ENCODE measurements at regions not wholly inside any gene's neighbourhood (a gene's known extent, or its start where the extent isn't known, plus 50 kb on each side); places are given as distances from the start of the nearest gene placed in this dataset.
"Not testable (repeated sequence)": the region's sequence is repeated elsewhere in the genome, so short reads cannot be mapped to it uniquely, and the experiment has no call there.

- no peak for DNase-seq
These were observed 423.8 kb upstream of the EPHA5 start for GRCh38 chr4:66094070-66094469.

GRCh38 chr4:66091786-66092185 lies 421.5 kb upstream of the EPHA5 start:
- DNase-seq, result no peak

GRCh38 chr4:66073961-66074360 lies 403.7 kb upstream of the EPHA5 start:
- no peak for DNase-seq

DNA sequence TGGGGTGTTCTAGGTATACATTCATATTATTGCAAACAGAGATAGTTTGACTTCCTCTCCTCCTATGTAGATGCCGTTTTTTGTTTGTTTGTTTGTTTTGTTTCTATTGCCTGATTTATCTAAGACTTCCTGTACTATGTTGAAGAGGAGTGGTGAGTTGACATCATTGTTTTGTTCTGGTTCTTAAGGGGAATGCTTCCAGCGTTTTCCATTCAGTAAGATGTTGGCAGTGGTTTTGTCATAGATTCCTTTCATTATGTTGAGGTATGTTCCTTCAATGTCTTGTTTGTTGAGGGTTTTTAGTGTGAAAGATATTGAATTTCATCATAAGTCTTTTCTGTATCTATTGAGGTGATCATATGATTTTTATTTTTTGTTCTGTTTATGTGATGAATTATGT lies 401.6 kb upstream of the EPHA5 start:
- DNase-seq, result no peak

DNA sequence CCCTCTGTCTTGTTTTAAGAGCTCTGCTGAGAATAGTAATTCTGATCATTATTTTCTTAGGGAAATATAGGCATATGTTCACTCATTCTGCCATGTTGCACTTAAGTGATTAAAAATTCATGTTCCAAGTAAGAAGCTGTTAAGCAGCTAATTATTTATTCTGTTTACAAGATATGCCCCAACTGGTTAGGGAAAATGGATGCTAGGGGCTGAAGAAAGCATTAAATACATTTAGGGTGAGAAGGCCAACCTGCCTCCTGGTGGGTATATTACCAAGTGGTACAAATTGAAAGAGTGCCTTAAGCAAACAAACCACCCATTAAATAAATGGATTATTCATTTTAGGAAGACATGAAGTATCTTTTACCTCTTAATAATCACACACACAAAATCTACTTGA lies 392.6 kb upstream of the EPHA5 start:
- no peak for DNase-seq

DNA sequence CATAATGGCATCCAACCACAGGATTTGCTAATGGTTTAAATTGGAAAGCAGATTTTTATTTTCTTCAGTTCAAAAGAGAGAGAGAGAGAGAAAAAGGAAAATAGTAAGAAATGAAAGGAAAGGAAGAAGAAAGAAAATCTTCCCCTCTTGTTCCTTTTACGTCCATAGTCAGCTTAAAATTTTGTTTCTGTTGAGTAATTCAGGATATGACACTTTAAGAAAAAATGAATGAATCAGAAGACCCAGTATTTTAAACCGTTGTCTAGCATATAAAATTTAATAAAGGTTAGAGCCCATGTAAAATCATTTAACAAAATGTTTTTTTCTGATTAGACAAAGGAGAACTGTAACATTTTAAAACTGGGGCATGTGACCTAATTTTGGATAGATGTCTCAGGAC lies 391.8 kb upstream of the EPHA5 start:
- DNase-seq, result no peak

DNA sequence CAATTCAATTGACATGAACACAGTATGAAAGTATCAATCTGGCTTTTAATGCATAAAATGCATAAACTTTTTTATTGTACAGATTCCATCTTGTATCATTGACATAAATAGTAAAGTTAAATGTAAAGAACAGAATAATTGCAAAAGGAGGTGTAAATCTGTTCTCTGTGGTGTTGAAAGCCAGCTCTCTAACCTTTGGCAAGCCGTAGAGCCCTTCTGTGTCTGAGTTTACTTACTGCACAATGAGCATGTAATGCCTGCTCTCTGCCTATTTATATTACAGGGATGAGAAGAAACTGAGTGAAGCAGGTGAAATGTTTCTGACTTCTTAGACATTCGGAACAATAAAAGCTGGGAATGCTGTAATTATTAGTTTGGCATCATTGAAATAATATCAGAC lies 389.3 kb upstream of the EPHA5 start:
- no peak for DNase-seq

GRCh38 chr4:66059136-66059535 lies 388.8 kb upstream of the EPHA5 start:
- no peak for DNase-seq

GRCh38 chr4:66055999-66056398 lies 385.7 kb upstream of the EPHA5 start:
- DNase-seq, result no peak

DNA sequence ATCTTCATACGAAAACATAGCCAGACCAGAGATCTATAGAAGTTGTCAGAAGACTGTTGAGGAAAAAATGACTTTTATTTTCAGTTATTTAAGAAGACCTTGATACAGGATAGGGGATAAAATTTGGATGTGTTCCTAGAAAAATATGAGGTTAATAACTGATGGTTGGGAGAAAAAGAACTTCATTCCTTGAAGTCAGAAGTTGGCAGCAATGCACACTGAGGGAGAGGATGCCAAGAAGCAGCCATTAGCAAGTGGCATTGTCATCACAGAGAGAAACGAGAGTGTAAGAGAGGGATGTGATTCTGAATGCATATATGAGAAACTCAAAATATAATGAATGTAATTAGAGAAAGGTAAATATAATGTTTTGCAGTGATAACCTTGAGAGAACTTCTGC lies 382.1 kb upstream of the EPHA5 start:
- DNase-seq, result no peak

GRCh38 chr4:66048861-66049260 lies 378.6 kb upstream of the EPHA5 start:
- DNase-seq, result no peak

- no peak for DNase-seq
These were observed 375.6 kb upstream of the EPHA5 start for GRCh38 chr4:66045913-66046312.

DNA sequence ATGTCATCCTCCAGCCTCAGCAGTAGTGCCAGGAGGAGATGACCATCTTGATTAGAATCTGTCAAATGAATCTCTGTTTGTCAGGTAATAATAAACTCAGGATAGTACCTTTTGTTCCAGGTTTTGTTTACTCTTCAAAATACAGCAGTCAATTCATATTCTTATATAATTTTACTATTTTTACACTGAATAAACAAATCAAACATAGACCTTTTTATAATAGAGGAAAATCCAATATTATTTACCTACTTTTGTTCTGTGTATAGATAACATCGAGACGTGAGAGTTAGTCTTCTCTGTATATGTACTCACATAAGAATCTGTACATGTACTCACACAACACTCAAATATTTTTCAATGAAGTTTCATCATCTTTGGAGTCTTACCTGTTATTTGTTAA lies 365.4 kb upstream of the EPHA5 start:
- no peak for DNase-seq

DNA sequence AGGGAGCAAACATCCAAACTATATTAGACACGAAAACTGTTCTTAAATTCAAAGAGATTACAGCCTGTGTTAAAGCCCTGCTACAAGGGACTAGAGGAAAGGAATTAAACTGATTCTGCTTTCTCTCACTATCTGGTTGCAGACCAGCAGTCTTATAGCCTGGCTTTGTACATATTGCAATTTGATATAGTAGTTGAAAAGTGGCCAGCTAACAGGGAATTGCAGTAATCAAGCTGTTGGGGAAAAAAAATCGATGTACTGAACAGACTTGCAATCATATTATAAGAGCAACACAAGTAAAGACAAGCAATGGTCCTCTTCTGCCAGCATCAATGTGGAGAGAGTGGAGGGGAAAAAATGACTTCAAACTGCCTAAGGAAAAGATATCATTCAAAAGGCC lies 364.4 kb upstream of the EPHA5 start:
- no peak for DNase-seq

- no peak for DNase-seq
These were observed 364.0 kb upstream of the EPHA5 start for GRCh38 chr4:66034262-66034661.

GRCh38 chr4:66032571-66032970 lies 362.3 kb upstream of the EPHA5 start:
- DNase-seq, result no peak

DNA sequence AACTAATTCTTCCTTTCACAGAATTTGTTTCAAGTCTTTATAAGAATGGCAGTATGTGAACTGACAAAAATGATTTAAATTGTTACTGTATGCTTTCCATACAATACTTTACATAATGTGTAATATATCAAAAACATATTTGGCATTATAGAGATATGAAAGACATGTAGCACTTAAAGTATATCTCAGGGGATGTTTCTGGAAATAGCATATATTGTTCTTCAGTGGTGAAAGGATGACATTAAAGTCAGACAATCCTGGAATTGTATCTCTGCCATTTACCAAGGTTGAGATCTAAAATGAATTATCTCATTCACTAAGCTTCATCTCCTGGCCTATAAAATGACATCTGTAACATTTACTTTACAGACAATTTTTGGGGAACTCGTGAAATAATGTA lies 358.4 kb upstream of the EPHA5 start:
- no peak for DNase-seq

- DNase-seq, result no peak
These were observed 352.8 kb upstream of the EPHA5 start for GRCh38 chr4:66023061-66023460.

DNA sequence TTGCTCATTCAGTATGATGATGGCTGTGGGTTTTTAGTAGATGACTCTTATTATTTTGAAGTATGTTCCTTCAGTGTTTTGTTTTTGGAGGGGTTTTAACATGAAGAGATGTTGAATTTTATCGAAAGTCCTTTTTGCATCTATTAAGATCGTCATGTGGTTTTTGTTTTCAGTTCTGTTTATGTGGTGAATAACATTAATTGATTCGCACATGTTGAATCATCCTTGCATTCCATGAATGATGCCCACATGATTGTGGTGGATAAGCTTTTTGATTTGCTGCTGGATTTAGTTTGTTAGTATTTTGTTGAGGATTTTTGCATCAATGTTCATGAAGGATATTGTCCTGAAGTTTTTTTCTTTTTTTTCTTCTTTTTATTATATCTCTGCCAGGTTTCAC lies 347.4 kb upstream of the EPHA5 start:
- no peak for DNase-seq

DNA sequence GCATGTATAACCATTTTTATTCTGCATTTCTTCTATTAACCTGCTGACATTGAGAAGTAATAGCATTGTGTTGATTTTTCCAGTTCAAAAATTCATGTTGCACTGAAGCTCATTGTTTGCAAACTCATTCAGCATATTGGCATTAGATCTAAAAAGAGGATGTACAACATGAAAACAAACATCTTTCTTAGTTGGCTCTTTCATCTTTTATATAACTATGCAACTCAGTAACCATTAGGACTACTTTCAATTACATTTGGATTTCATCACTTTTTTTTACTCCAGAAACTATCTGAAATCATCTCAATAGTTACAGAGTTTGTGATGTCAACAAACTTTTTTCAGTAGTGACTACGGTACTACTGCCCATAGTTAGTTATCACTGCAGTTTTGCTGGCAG lies 346.0 kb upstream of the EPHA5 start:
- no peak for DNase-seq

GRCh38 chr4:66014146-66014765 lies 344.0 kb upstream of the EPHA5 start:
- DNase-seq, result no peak

DNA sequence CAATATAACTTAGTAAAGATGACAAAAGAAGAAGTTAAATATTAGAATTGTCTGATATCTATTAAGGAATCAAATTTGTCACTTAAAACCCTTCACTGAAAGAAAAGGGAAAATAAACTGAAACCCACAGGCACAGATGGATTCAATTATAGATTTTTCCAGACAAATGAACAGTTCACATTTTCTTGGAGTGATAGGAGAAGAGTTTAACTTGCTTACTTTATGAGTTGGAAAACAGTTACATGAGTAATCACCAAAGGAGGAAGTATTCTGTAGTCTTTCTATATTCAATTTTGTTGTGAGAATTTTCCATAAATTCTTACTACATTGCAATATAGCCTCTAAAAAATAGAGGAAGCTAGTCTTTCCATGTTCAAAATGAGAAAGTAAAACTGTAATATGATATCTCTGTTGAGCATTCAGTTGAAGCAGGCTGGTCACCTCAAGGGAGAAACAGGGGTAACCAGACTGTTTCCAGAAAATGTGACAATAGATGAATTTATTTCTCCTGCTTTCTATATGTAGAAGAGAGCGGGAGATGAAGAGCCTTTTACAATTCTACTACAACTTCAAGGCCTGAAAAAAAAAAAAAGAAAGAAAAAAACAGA lies 330.3 kb upstream of the EPHA5 start:
- no peak for DNase-seq

GRCh38 chr4:65999518-65999871 lies 329.2 kb upstream of the EPHA5 start:
- DNase-seq, result no peak

DNA sequence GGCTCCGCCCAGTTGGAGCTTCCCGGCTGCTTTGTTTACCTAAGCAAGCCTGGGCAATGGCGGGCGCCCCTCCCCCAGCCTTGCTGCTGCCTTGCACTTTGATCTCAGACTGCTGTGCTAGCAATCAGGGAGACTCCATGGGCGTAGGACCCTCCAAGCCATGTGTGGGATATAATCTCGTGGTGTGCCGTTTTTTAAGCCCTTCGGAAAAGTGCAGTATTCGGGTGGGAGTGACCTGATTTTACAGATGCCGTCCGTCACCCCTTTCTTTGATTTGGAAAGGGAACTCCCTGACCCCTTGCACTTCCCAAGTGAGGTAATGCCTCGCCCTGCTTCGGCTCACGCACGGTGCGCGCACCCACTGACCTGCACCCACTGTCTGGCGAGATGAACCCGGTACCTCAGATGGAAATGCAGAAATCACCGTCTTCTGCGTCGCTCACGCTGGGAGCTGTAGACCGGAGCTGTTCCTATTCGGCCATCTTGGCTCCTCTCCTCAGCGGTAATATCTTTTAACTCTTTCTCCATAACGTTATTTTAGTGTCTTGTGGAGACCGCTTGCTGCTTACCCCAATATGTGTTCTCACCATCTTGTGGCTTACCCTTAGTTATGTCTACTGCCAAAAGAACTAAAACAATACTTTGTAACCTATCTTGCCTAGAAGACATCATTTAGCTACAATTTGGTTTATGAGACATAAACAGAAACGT lies 328.7 kb upstream of the EPHA5 start:
- not testable (repeated sequence) for DNase-seq

DNA sequence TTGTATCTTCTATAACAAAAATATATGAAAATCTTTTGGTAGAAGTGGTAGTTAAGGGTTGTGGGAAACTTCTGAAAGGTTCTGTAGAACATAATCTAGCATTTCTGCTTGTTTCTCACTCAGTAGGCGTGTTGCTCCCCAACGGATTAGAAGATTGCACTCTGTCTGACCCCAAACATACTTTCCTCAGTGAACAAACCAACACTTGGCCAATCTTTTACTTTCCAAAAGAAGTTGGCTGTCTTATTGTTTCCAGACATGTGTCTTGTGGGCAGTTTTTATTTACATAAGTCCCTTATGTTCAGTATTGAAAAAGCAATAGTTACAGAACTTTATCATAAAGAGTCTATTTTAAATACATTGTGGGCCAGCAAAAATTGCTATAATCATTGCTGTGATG lies 312.8 kb upstream of the EPHA5 start:
- DNase-seq, result no peak

Measured in activated CD8-positive, alpha-beta memory T cell treated with anti-CD3 and anti-CD28 coated beads, Interleukin-2, amount 50 U/mL, for 48 hours (primary cell).